Panc1 (cell line): ENCODE measurements at regions not wholly inside any gene's neighbourhood (a gene's known extent, or its start where the extent isn't known, plus 50 kb on each side); places are given as distances from the start of the nearest gene placed in this dataset.

Experiments
- POLR2AphosphoS5 ChIP-seq: IDR thresholded peaks from 2 replicates; pipeline ENCODE4 v1.6.1; 2012; ENCODE audit warnings: mild to moderate bottlenecking, low read depth, low read length, moderate library complexity
- TF ChIP-seq, protein P1 (sequence below): fragments of 450-650 bp; IDR thresholded peaks from 2 replicates; pipeline ENCODE4 v1.5.1; 2017; ENCODE audit warnings: mild to moderate bottlenecking

- TF ChIP-seq, protein P1, sequence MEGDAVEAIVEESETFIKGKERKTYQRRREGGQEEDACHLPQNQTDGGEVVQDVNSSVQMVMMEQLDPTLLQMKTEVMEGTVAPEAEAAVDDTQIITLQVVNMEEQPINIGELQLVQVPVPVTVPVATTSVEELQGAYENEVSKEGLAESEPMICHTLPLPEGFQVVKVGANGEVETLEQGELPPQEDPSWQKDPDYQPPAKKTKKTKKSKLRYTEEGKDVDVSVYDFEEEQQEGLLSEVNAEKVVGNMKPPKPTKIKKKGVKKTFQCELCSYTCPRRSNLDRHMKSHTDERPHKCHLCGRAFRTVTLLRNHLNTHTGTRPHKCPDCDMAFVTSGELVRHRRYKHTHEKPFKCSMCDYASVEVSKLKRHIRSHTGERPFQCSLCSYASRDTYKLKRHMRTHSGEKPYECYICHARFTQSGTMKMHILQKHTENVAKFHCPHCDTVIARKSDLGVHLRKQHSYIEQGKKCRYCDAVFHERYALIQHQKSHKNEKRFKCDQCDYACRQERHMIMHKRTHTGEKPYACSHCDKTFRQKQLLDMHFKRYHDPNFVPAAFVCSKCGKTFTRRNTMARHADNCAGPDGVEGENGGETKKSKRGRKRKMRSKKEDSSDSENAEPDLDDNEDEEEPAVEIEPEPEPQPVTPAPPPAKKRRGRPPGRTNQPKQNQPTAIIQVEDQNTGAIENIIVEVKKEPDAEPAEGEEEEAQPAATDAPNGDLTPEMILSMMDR = no peak
- TF ChIP-seq POLR2AphosphoS5 = no peak
Measured at GRCh38 chr18:67211646-67212045, 304.9 kb downstream of the DSEL start.
